ENCODE measurements at regions not wholly inside any gene's neighbourhood (a gene's known extent, or its start where the extent isn't known, plus 50 kb on each side); places are given as distances from the start of the nearest gene placed in this dataset.

DNA sequence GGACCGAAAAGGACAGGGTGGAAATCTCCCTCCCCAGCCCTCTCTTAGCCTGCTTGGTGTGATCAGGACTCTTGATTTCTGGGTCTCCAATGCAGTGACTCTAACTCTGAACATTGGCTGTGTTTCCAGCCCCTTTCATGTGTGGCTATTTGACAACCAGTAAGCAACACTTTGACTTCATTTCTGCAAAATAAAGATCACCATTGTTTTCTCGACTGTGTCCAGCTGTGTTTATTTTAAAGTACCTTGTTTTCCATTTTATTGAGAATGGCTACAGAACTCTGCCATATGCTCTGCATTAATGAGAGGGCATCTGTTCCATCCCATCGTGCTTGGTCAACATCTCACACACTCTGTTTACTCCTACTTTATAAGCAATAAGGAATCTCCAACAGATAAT is 60.9 kb upstream of the TAGAP start:
- Histone ChIP-seq H3K36me3 (ENCODE audit: control insufficient read depth in 2 of 2, extremely low read depth in 1 of 2, insufficient read depth in 2 of 2, low read length in 2 of 2) (no peaks in the 10 kb centered on the region), H3K9me3 (replicated peaks; ENCODE audit: control insufficient read depth, insufficient read depth, low read length) (no peaks in the 10 kb centered on the region), H3K27ac (ENCODE audit: insufficient read depth, low read depth, low read length) (no peak overlapping the region), H3K9ac (replicated peaks; ENCODE audit: extremely low read depth, insufficient read depth, low read length) (no peak overlapping the region), H3K9me1 (replicated peaks; ENCODE audit: control insufficient read depth, extremely low read depth, insufficient read depth, low read length) (no peaks in the 10 kb centered on the region), H3K79me2 (ENCODE audit: control insufficient read depth, insufficient read depth, low read length) (no peaks in the 10 kb centered on the region), H4K20me1 (replicated peaks; ENCODE audit: control insufficient read depth, extremely low read depth, insufficient read depth, low read length) (no peaks in the 10 kb centered on the region), H2AFZ (ENCODE audit: low read depth, low read length) (no peak overlapping the region), H3K4me1 (ENCODE audit: control insufficient read depth, extremely low read depth, insufficient read depth, low read length) (no peaks in the 10 kb centered on the region), H3K4me3 (replicated peaks in 1 of 3; ENCODE audit: insufficient read depth in 1 of 3, low read depth in 1 of 3, low read length in 3 of 3) (no peak overlapping the region), H3K4me2 (ENCODE audit: insufficient read depth, low read length) (no peak overlapping the region), H3K27me3 (ENCODE audit: control insufficient read depth in 2 of 2, insufficient read depth in 2 of 2, low read length in 2 of 2) (peaks cover 0 to 2% of the 10 kb centered on the region in 2 experiments)
- BruUV-seq (replicated peaks): no TSS peak
- no peak for DNase-seq (ENCODE audit: low read depth, low spot score)
- FAIRE-seq: no peak
- TF ChIP-seq, protein P1, sequence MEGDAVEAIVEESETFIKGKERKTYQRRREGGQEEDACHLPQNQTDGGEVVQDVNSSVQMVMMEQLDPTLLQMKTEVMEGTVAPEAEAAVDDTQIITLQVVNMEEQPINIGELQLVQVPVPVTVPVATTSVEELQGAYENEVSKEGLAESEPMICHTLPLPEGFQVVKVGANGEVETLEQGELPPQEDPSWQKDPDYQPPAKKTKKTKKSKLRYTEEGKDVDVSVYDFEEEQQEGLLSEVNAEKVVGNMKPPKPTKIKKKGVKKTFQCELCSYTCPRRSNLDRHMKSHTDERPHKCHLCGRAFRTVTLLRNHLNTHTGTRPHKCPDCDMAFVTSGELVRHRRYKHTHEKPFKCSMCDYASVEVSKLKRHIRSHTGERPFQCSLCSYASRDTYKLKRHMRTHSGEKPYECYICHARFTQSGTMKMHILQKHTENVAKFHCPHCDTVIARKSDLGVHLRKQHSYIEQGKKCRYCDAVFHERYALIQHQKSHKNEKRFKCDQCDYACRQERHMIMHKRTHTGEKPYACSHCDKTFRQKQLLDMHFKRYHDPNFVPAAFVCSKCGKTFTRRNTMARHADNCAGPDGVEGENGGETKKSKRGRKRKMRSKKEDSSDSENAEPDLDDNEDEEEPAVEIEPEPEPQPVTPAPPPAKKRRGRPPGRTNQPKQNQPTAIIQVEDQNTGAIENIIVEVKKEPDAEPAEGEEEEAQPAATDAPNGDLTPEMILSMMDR (IDR thresholded peaks at IDR 0.05; ENCODE audit: extremely low read depth in 1 of 2, insufficient read depth in 1 of 2, low read depth in 1 of 2, low read length in 2 of 2): no peak
- TF ChIP-seq MYC (IDR thresholded peaks at IDR 0.05; ENCODE audit: low read depth, low read length) (no peak), GATA2 (IDR thresholded peaks at IDR 0.05; ENCODE audit: insufficient read depth, insufficient read length, low read depth, low read length) (no peak), FOS (IDR thresholded peaks at IDR 0.05; ENCODE audit: borderline replicate concordance, insufficient read depth, low read length) (no peak)
- dilution Hi-C loops (cut with MboI; ENCODE audit: extremely low pct_ligation_motif_present, low sequenced_read_pairs) (no loop called here), intact Hi-C loops (cut with micrococcal nuclease) (loop anchor here (2.0 kb wide), 1 partner anchor 399 kb away; no protein-coding TSS in a partner anchor)
- ChIA-PET POLR2A (no interaction called here), CTCF (no interaction called here)

DNA sequence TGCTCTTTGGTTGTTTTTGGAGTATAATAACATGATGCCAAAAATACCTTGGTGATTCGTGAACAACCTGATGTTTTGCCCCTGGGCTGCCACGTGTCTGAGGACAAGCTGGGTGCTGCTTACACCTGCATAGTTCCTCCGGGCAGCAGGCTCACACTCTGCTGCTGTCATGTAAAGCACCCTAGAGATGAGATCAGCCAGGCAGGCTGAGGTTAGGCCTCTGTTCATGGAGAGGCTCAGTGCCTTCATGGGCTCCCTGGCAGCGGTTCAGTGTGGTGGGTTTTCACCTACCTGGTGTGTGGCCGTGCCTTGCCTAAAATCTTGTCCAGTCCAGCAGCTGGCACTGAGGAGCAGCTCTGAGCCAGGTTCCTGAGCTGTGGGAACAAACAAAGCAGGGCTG is 60.1 kb upstream of the TAGAP start:
- FAIRE-seq (no peak), DNase-seq (ENCODE audit: low read depth, low spot score) (no peak)
- Histone ChIP-seq H3K9me3 (replicated peaks; ENCODE audit: control insufficient read depth, insufficient read depth, low read length) (no peaks in the 10 kb centered on the region), H4K20me1 (replicated peaks; ENCODE audit: control insufficient read depth, extremely low read depth, insufficient read depth, low read length) (no peaks in the 10 kb centered on the region), H3K4me2 (ENCODE audit: insufficient read depth, low read length) (no peak overlapping the region), H3K9ac (replicated peaks; ENCODE audit: extremely low read depth, insufficient read depth, low read length) (no peak overlapping the region), H3K9me1 (replicated peaks; ENCODE audit: control insufficient read depth, extremely low read depth, insufficient read depth, low read length) (no peaks in the 10 kb centered on the region), H3K79me2 (ENCODE audit: control insufficient read depth, insufficient read depth, low read length) (no peaks in the 10 kb centered on the region), H3K27me3 (ENCODE audit: control insufficient read depth in 2 of 2, insufficient read depth in 2 of 2, low read length in 2 of 2) (peaks cover 0 to 2% of the 10 kb centered on the region in 2 experiments), H3K27ac (ENCODE audit: insufficient read depth, low read depth, low read length) (no peak overlapping the region), H3K36me3 (ENCODE audit: control insufficient read depth in 2 of 2, extremely low read depth in 1 of 2, insufficient read depth in 2 of 2, low read length in 2 of 2) (no peaks in the 10 kb centered on the region), H3K4me1 (ENCODE audit: control insufficient read depth, extremely low read depth, insufficient read depth, low read length) (no peaks in the 10 kb centered on the region), H2AFZ (ENCODE audit: low read depth, low read length) (no peak overlapping the region), H3K4me3 (replicated peaks in 1 of 3; ENCODE audit: insufficient read depth in 1 of 3, low read depth in 1 of 3, low read length in 3 of 3) (no peak overlapping the region)
- BruUV-seq (replicated peaks): no TSS peak
- intact Hi-C loops (cut with micrococcal nuclease): loop anchor here (1.0 to 2.0 kb wide), 3 partner anchors 63 to 398 kb away; no protein-coding TSS in a partner anchor
- ChIA-PET POLR2A (no interaction called here), CTCF (interaction anchor here (1.9 kb wide), 1 partner anchor 97 kb away, joined by 29 read pairs; no protein-coding TSS in a partner anchor)
- TF ChIP-seq POLR2A (IDR thresholded peaks at IDR 0.05; ENCODE audit: low read depth, low read length): no peak
- TF ChIP-seq EZH2 (IDR thresholded peaks at IDR 0.05; ENCODE audit: borderline replicate concordance, low read depth, low read length, severe bottlenecking): no peak
- no peak for TF ChIP-seq GATA2 (IDR thresholded peaks at IDR 0.05; ENCODE audit: insufficient read depth, insufficient read length, low read depth, low read length)
- no peak for TF ChIP-seq MYC (IDR thresholded peaks at IDR 0.05; ENCODE audit: low read depth, low read length)
- TF ChIP-seq, protein P2, sequence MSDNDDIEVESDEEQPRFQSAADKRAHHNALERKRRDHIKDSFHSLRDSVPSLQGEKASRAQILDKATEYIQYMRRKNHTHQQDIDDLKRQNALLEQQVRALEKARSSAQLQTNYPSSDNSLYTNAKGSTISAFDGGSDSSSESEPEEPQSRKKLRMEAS (IDR thresholded peaks at IDR 0.05; ENCODE audit: insufficient read depth, insufficient read length): no peak
- TF ChIP-seq, protein P1 (IDR thresholded peaks at IDR 0.05; ENCODE audit: extremely low read depth in 1 of 2, insufficient read depth in 1 of 2, low read depth in 1 of 2, low read length in 2 of 2): no peak
- TF ChIP-seq JUN (IDR thresholded peaks at IDR 0.05; ENCODE audit: borderline replicate concordance, insufficient read depth, insufficient read length, low read depth): no peak
- no peak for TF ChIP-seq POLR2AphosphoS5 (IDR thresholded peaks at IDR 0.05; ENCODE audit: insufficient read depth, low read depth, low read length)
- TF ChIP-seq FOS (IDR thresholded peaks at IDR 0.05; ENCODE audit: borderline replicate concordance, insufficient read depth, low read length): no peak
- dilution Hi-C loops (cut with MboI; ENCODE audit: extremely low pct_ligation_motif_present, low sequenced_read_pairs): no loop called here
